GM19452 (cell line): ENCODE measurements at regions not wholly inside any gene's neighbourhood (a gene's known extent, or its start where the extent isn't known, plus 50 kb on each side); places are given as distances from the start of the nearest gene placed in this dataset.

Experiments used
- ATAC-seq: cut with Tn5 transposase; IDR thresholded peaks from one replicate; pipeline ENCODE4 v1.9.1; 2021; ENCODE audit not compliant: unreplicated experiment

DNA sequence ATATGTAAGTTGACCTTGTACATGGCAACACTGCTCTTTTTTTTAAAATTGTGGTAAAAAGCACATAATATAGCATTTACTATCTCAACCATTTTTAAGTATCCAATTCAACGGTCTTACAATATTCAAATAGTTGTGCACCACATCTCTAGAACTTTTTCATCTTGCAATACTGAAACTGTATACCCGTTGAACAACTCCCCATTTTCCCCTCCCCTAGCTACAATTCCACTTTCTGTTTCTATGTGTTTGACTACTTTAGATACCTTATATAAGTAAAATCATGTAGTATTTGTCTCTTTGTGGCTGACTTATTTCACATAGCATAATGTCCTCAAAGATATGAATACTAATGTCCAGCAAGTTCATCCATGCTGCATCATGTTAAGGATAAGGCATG is 452.1 kb downstream of the TXNL1 start:
- no peak for ATAC-seq

DNA sequence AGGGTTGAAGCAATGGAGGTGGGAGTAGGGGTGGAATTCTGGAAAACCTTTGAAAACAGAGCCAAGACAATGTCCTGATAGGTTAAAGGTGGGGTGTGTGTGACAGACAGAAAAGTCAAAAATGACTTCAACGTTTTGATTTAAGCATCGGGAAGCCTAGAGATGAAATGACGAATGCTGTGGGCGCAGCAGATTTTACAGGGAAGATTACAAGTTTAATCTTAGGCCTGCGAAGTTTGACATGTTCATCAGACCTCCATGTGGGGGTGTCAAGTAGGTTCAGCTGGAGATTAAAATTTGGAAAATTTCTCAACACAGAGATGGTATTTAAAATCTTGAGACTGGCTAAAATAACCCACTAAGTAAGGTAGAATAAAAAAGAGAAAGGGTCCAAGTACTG is 453.3 kb downstream of the TXNL1 start:
- ATAC-seq: no peak

- no peak for ATAC-seq
These were observed 461.6 kb downstream of the TXNL1 start for GRCh38 chr18:56176751-56177150.

DNA sequence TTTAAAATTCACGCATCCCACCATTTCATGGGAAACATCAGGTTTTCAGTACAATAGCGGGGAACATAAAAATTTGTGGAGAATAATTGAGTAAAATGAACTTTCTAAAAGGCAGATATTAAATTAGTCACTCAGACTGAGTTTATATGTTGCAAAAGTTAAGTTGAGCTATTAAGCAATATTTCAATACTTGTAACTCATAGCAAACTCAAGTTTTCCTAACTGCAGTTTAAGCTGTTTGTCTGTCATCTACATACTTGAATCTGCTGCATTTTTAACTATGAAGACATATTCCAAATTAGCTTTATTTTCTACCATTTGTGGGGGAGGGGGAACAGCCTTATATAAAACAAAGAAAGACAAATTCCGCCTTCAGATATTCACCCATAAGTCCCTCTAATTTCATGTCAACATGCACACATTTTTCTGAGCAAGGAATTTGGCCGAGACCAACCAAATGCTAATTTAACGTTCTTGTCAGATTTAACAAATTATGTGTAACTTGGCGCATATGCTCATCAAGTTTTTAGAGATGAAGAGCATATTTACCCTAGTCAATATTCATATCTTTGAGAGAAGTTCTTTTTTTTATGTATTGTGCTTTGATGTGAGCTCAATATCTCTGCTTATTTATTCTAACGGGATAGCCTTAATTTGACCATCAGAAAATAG is 462.9 kb downstream of the TXNL1 start:
- ATAC-seq: no peak

GRCh38 chr18:56173542-56174220 is 464.7 kb downstream of the TXNL1 start:
- ATAC-seq: no peak

GRCh38 chr18:56172527-56172926 is 465.9 kb downstream of the TXNL1 start:
- ATAC-seq: no peak

- no peak for ATAC-seq
These were observed 466.5 kb downstream of the TXNL1 start for GRCh38 chr18:56171848-56172247.

- no peak for ATAC-seq
These were observed 470.2 kb downstream of the TXNL1 start for GRCh38 chr18:56168049-56168781.

GRCh38 chr18:56167366-56167765 is 471.0 kb downstream of the TXNL1 start:
- ATAC-seq: no peak

DNA sequence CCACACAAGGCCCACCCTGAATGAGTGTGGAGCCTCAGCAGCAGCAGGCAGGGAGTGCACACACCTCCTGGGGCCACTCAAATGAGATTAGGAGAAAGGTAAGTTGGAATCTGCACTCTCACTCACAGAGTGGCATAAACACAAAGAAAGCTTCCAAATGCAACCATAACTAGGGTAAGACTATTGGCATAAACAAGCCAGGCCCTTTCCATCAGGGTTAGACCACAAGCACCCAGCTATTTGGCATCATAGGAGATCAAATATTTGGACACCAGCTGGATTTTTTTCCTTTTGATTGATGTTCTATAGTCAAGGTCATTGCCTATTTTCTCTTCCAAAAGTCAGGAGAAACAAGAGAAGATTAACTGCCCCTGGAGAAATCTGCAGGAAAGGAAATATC is 471.5 kb downstream of the TXNL1 start:
- no peak for ATAC-seq

DNA sequence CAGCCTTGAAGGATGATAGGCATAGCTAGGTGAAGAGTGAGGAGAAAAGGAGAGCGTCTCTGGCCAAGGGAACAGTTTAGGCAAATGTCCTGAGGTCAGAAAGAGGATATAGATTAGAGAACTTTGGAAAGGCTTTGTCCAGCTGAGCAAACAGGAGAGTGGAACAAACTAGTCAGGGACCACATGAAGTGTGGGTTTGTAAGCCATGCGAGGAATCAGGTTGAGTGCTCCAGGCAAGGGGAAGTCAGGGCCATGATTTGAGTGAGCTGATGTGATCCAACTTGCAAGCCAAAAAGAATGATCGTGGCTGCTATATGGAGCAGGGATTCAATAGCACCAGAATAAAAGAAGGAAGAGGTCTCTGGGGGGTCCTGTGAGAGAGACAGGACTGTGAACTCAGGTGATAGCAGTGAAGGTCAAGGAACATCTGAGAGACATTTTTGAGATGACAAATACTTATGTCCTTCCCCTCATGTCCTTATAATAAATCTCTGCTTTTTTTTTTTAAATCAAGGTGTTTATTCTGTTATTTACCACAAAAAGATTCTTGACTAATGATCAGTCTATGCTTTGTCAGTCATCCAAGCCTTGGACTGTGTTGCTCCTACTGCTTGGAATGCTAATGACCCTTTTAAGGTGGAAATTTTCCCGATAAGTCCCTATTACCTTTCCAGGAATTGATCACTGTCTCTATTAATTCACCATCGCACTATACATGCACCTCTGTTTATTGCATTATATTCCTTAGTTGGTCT is 472.6 kb downstream of the TXNL1 start:
- ATAC-seq: no peak

GRCh38 chr18:56162311-56163265 is 475.8 kb downstream of the TXNL1 start:
- ATAC-seq: no peak

- no peak for ATAC-seq
These were observed 476.7 kb downstream of the TXNL1 start for GRCh38 chr18:56161566-56162260.

- ATAC-seq: no peak
These were observed 479.7 kb downstream of the TXNL1 start for GRCh38 chr18:56158676-56159075.

DNA sequence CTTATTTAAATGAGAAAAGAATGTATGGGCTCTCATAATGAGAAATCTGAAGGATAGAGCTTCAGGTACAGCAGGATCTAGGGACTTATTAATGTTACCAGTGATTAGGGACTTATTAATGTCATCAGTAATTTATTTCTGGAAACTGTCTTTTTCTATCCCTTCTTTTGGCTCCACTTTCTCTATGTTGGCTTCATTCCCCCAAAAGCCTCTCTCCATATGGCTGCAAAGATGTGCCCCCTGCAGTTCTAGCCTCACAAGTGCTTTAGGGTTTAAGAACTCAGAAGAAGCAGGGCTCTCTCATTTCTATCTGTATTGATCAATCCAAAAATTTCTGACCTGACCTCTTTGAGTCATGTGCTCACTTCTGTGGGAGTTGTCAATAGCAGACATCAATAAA is 480.9 kb downstream of the TXNL1 start:
- ATAC-seq: no peak

DNA sequence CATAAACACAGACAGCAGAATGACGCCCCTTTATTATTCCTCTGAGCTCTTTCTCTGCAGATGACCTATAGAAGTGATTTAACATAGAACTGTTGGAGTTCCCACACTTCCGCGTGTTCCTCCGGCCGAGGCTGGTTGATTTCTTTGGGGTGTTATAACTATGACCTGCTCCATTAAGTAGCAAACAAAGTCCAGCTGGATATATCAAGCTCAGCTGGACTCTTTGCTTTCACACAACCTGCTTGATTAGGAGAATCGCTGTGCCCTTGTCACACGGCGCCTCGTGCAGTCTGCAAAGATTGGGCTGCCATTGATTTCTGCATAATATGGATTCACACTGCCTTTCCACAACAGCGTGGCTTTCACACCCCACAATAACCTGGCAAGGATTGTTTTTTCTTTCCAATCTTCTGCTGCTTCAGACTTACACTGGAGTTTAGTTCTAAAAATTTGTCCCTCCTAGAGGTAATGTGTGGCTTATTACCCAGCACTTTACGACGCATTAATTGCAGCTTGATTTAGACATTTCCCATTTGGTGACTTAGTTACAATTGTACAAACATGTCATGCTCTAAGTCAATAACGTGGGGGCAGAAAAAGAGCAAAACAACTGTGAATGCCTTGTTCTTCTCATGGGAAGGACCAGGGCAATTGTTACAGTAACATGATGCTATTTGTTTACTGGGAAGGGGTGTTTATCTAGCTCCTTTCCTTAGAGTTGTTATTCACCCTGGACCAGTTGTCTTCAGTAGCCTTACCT is 485.7 kb downstream of the TXNL1 start:
- ATAC-seq: no peak

DNA sequence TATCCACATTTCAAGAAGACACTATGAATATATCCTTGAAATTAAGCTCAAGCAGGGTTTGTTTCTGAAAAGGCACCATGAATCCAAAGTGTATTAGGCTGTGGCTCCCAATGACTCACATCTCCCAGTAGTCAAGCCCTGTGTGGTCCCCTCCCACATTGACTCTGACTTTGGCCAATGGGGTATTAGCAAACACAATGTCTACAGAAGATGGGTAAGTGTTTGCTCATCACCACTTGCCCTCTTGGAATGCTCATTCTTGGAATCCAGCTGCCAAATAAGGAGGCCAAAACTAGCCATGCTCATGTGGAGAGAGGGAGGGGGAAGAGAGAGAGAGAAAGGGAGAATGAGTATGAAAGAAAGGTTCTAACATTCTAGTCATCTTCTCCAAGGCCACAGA is 490.0 kb downstream of the TXNL1 start:
- no peak for ATAC-seq

DNA sequence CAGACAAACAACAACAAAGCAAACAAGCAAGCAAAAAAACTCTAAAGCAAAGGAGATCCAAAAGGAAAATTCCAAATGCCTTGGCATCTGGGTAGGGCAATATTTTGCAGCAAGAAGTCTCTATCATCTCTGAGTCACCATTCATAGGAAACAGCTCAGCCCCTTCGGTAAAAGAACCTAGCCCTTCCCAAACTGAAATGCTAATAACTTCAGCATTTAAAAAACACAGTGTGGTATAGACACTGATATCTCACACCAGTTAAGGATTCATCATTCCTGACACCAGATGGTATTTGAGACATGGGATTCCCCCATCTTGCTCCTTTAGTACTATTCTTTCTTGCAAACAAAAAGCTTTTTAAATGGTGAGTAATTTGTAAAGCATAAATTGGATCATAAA is 491.8 kb downstream of the TXNL1 start:
- ATAC-seq: no peak

DNA sequence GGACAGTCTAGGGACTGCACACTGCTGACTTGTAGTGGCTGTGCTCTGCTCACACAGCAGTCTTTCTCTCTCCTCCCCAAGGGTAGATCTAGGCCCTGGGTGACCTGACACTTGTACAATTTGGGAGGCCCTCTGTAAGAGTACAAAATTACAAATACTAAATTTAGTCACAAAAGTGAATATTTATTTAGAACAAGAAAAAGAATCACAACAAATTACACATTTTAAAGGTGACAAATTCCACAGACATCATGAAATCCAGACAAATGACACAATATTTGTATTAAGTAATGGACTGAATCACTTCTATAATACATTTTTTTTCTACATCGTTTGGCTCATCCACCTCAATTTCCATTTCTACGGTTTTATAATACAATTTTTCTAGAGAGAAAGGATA is 496.4 kb downstream of the TXNL1 start:
- ATAC-seq: no peak
